Effector memory CD4-positive, alpha-beta T cell (primary cell): ENCODE measurements at regions not wholly inside any gene's neighbourhood (a gene's known extent, or its start where the extent isn't known, plus 50 kb on each side); places are given as distances from the start of the nearest gene placed in this dataset.

ENCODE experiments used
- DNase-seq, 3 donors: peaks; one replicate each; pipeline ENCODE4 v3.0.0-alpha.2; 2020
- H3K27ac ChIP-seq: 2 replicates; pipeline ENCODE4 v1.7.0; 2013; ENCODE audit warnings: mild to moderate bottlenecking, low read length, moderate library complexity; ENCODE audit not compliant: insufficient read depth, poor library complexity, severe bottlenecking
- H3K27me3 ChIP-seq: replicated peaks from 2 replicates; pipeline ENCODE4 v1.7.0; 2013; ENCODE audit warnings: mild to moderate bottlenecking, low read length; ENCODE audit not compliant: insufficient read depth, control insufficient read depth, poor library complexity, severe bottlenecking
- H3K36me3 ChIP-seq: 2 replicates; pipeline ENCODE4 v1.7.0; 2013; ENCODE audit warnings: mild to moderate bottlenecking, low read length, moderate library complexity; ENCODE audit not compliant: control insufficient read depth, insufficient read depth
- H3K4me1 ChIP-seq: 2 replicates; pipeline ENCODE4 v1.7.0; 2013; ENCODE audit warnings: low read length, mild to moderate bottlenecking; ENCODE audit not compliant: control insufficient read depth, insufficient read depth, poor library complexity, severe bottlenecking
- H3K4me3 ChIP-seq: 2 replicates; pipeline ENCODE4 v1.7.0; 2013; ENCODE audit warnings: low read length, low read depth, mild to moderate bottlenecking; ENCODE audit not compliant: insufficient read depth, poor library complexity, severe bottlenecking
- H3K9me3 ChIP-seq: 2 replicates; pipeline ENCODE4 v1.7.0; 2013; ENCODE audit warnings: mild to moderate bottlenecking, low read length, moderate library complexity; ENCODE audit not compliant: control insufficient read depth

- Histone ChIP-seq H3K4me3 (no peak overlapping the region), H3K27me3 (no peaks in the 10 kb centered on the region), H3K4me1 (no peaks in the 10 kb centered on the region), H3K36me3 (no peaks in the 10 kb centered on the region), H3K27ac (no peak overlapping the region), H3K9me3 (no peaks in the 10 kb centered on the region)
- DNase-seq, result no peak
Observed at GRCh38 chr12:67217647-67218046, 51.5 kb upstream of the CAND1 start.
